Duodenal mucosa (tissue), 2 donors: ENCODE measurements at regions not wholly inside any gene's neighbourhood (a gene's known extent, or its start where the extent isn't known, plus 50 kb on each side); places are given as distances from the start of the nearest gene placed in this dataset.
"Not testable (repeated sequence)": the region's sequence is repeated elsewhere in the genome, so short reads cannot be mapped to it uniquely, and the experiment has no call there.

Experiments used
- H3K27ac ChIP-seq: one replicate; pipeline ENCODE4 v1.7.0; 2013; ENCODE audit warnings: low read depth, low read length
- H3K27me3 ChIP-seq, 2 donors: one replicate each; pipeline ENCODE4 v1.7.0; 2013; ENCODE audit warnings: low read length in 2 of 2, control low read depth in 1 of 2; ENCODE audit not compliant: insufficient read depth in 2 of 2, control insufficient read depth in 1 of 2
- H3K36me3 ChIP-seq, 2 donors: one replicate each; pipeline ENCODE4 v1.7.0; 2013; ENCODE audit warnings: low read length in 2 of 2, control low read depth in 1 of 2; ENCODE audit not compliant: insufficient read depth in 2 of 2, control insufficient read depth in 1 of 2
- H3K4me1 ChIP-seq, 2 donors: one replicate each; pipeline ENCODE4 v1.7.0; 2013; ENCODE audit warnings: low read length in 2 of 2, control low read depth in 1 of 2; ENCODE audit not compliant: insufficient read depth in 2 of 2, control insufficient read depth in 1 of 2
- H3K4me3 ChIP-seq, 2 donors: one replicate each; pipeline ENCODE4 v1.7.0; 2013; ENCODE audit warnings: low read length in 2 of 2, low read depth in 1 of 2
- H3K9ac ChIP-seq, 2 donors: one replicate each; pipeline ENCODE4 v1.7.0; 2013; ENCODE audit warnings: low read length in 2 of 2, low read depth in 1 of 2
- H3K9me3 ChIP-seq, 2 donors: one replicate each; pipeline ENCODE4 v1.7.0; 2013; ENCODE audit warnings: low read length in 2 of 2, control low read depth in 1 of 2; ENCODE audit not compliant: control insufficient read depth in 1 of 2

DNA sequence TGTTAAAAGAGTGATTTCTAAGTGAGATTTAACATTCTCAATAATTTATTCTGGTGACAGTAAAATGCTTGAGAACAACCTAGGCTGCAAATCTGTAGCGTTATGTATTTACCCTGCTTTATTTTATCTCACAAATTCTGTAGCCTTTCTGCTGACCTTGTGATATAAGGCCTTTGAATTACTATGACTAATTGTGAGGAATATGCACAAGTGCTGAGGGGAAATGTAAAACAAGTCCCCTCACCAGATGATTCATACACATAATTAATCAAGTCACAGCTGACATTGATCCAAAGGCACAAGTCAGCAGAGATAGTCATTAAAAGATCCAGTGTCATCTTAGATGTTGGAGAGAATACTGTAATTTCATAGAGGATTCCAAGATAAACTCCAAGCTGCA lies 992.7 kb upstream of the USP15 start:
- Histone ChIP-seq H3K4me1 (no peaks in the 10 kb centered on the region), H3K27me3 (no peaks in the 10 kb centered on the region), H3K9ac (no peak overlapping the region), H3K27ac (no peak overlapping the region), H3K4me3 (no peak overlapping the region), H3K36me3 (no peaks in the 10 kb centered on the region), H3K9me3 (peaks cover 13 to 42% of the 10 kb centered on the region in 2 donors)

DNA sequence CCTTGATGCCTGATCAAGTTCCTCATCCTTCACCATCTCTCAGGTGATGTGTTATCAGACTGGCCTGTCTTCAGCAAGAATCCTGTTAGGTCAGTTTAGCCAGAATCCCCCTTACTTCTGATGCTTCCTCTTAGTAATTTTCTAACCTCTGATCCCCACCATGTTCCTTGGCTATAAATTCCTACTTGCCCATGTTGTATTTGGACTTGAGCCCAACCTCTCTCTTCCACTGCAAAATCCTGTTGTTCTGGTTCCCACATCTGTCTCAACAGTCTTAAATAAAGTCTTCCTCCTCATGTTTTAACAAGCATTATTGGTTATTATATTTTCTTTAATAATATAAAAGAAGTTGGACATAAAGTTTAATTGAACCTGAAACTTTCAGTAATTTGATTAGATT lies 987.8 kb upstream of the USP15 start:
- Histone ChIP-seq H3K27ac (no peak overlapping the region), H3K4me1 (no peaks in the 10 kb centered on the region), H3K27me3 (no peaks in the 10 kb centered on the region), H3K36me3 (no peaks in the 10 kb centered on the region), H3K4me3 (no peak overlapping the region), H3K9me3 (peaks cover 2 to 20% of the 10 kb centered on the region in 2 donors), H3K9ac (no peak overlapping the region)

GRCh38 chr12:61282790-61283575 lies 977.2 kb upstream of the USP15 start:
- H3K4me1 ChIP-seq: no peaks in the 10 kb centered on the region
- no peaks in the 10 kb centered on the region for H3K27me3 ChIP-seq
- peaks cover 5 to 15% of the 10 kb centered on the region in 2 donors for H3K9me3 ChIP-seq
- no peak overlapping the region for H3K9ac ChIP-seq
- H3K4me3 ChIP-seq: no peak overlapping the region
- H3K27ac ChIP-seq: no peak overlapping the region
- H3K36me3 ChIP-seq: no peaks in the 10 kb centered on the region

DNA sequence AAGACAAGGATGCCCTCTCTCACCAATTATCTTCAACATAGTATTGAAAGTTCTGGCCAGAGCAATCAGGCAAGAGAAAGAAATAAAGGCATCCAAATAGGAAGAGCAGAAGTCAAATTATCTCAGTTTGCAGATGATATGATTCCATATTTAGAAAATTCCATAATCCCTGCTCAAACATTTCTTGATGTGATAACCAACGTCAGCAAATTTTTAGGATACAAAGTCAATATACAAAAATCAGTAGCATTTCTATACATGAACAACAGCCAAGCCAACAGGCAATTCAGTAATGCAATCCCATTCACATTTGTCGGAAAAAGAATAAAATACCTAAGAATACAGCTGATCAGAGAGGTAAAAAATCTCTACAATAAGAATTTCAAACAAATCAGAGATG lies 969.7 kb upstream of the USP15 start:
- no peaks in the 10 kb centered on the region for H3K27me3 ChIP-seq
- H3K4me1 ChIP-seq: no peaks in the 10 kb centered on the region
- no peak overlapping the region for H3K9ac ChIP-seq
- no peak overlapping the region for H3K4me3 ChIP-seq
- no peaks in the 10 kb centered on the region for H3K36me3 ChIP-seq
- peaks cover 20 to 23% of the 10 kb centered on the region in 2 donors for H3K9me3 ChIP-seq
- H3K27ac ChIP-seq: no peak overlapping the region

DNA sequence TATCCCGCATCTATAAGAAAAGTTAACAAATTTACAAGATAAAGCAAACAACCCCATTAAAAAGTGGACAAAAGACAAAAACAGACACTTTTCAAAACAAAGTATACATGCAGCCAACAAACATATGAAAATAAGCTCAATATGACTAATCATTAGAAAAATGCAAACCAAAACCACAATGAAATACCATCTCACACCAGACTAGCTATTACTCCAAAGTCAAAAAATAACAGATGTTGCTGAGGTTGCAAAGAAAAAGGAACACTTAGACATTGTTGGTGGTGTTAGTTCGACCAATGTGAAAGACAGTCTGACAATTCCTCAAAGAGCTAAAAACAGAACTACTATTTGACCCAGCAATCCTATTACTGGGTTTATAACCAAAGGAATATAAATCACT lies 968.6 kb upstream of the USP15 start:
- Histone ChIP-seq H3K9me3 (peaks cover 16 to 23% of the 10 kb centered on the region in 2 donors), H3K27ac (no peak overlapping the region), H3K4me3 (no peak overlapping the region), H3K4me1 (no peaks in the 10 kb centered on the region), H3K27me3 (no peaks in the 10 kb centered on the region), H3K36me3 (no peaks in the 10 kb centered on the region), H3K9ac (no peak overlapping the region)

DNA sequence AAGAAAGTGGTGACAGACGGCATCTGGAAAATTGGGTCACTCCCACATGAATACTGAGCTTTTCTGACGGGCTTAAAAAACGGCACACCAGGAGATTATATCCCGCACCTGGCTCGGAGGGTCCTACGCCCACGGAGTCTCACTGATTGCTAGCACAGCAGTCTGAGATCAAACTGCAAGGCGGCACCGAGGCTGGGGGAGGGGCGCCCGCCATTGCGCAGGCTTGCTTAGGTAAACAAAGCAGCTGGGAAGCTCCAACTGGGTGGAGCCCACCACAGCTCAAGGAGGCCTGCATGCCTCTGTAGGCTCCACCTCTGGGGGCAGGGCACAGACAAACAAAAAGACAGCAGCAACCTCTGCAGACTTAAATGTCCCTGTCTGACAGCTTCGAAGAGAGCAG lies 966.2 kb upstream of the USP15 start:
- not testable (repeated sequence) for H3K4me3 ChIP-seq, H3K9ac ChIP-seq, H3K36me3 ChIP-seq, H3K27ac ChIP-seq, H3K27me3 ChIP-seq, H3K4me1 ChIP-seq
- peaks cover 9 to 10% of the 10 kb centered on the region in 2 donors for H3K9me3 ChIP-seq

DNA sequence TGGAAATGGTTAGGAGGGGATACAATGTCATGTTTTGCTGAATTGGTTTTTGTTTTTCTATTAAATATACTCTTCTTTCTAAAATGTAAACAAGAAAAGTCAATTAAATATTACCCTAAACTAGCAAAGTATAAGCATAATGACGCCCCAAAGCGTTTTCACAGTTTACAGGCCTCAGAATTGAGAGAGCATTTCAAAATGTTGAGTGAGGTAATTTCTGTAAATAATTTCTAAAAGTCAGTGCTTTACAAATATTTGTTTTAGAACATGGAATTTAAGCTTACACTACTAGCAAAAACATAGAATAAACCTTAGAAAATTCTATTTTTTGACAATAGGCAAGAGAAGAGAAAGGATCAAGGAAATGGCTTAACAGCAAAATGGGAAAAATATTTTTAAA lies 958.4 kb upstream of the USP15 start:
- no peak overlapping the region for H3K4me3 ChIP-seq
- H3K36me3 ChIP-seq: no peaks in the 10 kb centered on the region
- H3K27ac ChIP-seq: no peak overlapping the region
- H3K4me1 ChIP-seq: no peaks in the 10 kb centered on the region
- no peaks in the 10 kb centered on the region for H3K27me3 ChIP-seq
- peaks cover 0 to 5% of the 10 kb centered on the region in 2 donors for H3K9me3 ChIP-seq
- no peak overlapping the region for H3K9ac ChIP-seq

- Histone ChIP-seq H3K27me3 (no peaks in the 10 kb centered on the region), H3K9me3 (peaks cover 0 to 5% of the 10 kb centered on the region in 2 donors), H3K4me1 (no peaks in the 10 kb centered on the region), H3K9ac (no peak overlapping the region), H3K27ac (no peak overlapping the region), H3K36me3 (no peaks in the 10 kb centered on the region), H3K4me3 (no peak overlapping the region)
Measured at GRCh38 chr12:61302282-61302681, 957.9 kb upstream of the USP15 start.

DNA sequence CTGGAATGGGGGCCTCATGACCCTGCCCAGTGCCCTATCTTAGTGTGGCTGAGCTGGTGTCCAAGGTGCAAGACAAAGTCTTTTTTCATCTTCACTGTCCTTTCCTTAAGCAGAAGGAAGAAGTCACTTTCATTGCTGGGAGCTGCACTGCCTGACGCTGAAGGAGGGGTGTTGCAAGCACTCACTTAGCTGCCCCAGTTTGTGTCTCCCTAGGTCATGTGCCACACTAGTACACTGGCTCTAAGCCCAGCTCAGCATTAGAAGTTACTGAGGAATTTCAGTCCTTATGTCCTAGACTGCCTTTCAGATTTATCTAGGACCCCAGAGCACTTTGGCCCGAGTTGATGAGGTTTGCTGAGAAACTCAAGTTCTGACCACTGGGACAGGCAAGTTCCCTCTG lies 952.0 kb upstream of the USP15 start:
- H3K4me1 ChIP-seq: no peaks in the 10 kb centered on the region
- peaks cover 0 to 9% of the 10 kb centered on the region in 2 donors for H3K9me3 ChIP-seq
- H3K36me3 ChIP-seq: no peaks in the 10 kb centered on the region
- H3K27ac ChIP-seq: no peak overlapping the region
- H3K9ac ChIP-seq: no peak overlapping the region
- no peaks in the 10 kb centered on the region for H3K27me3 ChIP-seq
- H3K4me3 ChIP-seq: no peak overlapping the region

DNA sequence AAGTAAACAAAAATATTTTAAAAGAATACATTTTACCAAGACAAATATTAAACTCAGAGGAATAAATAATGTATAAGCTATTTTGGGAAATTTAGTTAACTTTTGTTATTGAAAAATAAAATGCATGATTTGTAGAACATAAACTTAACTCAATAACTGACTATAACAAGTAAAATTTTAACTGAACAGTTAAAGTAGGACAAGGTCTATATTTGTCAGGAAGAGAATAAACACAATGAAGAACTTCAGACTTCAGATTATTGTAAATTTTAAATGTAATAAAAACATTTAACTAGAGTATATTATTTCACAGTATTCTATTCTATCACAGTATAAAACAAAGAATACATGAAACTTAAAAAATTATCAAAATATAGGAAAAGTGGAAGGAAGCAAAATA lies 948.8 kb upstream of the USP15 start:
- Histone ChIP-seq H3K36me3 (no peaks in the 10 kb centered on the region), H3K4me3 (no peak overlapping the region), H3K27me3 (no peaks in the 10 kb centered on the region), H3K4me1 (no peaks in the 10 kb centered on the region), H3K27ac (no peak overlapping the region), H3K9ac (no peak overlapping the region), H3K9me3 (peaks cover 6 to 14% of the 10 kb centered on the region in 2 donors)
